ENCODE measurements at regions not wholly inside any gene's neighbourhood (a gene's known extent, or its start where the extent isn't known, plus 50 kb on each side); places are given as distances from the start of the nearest gene placed in this dataset.

- Histone ChIP-seq H3K4me1 (ENCODE audit: control insufficient read depth, extremely low read depth, insufficient read depth, low read length) (no peaks in the 10 kb centered on the region), H3K27ac (ENCODE audit: insufficient read depth, low read depth, low read length) (no peak overlapping the region), H3K36me3 (ENCODE audit: control insufficient read depth in 2 of 2, extremely low read depth in 1 of 2, insufficient read depth in 2 of 2, low read length in 2 of 2) (no peaks in the 10 kb centered on the region), H3K9me1 (replicated peaks; ENCODE audit: control insufficient read depth, extremely low read depth, insufficient read depth, low read length) (no peaks in the 10 kb centered on the region), H3K4me3 (replicated peaks in 1 of 3; ENCODE audit: insufficient read depth in 1 of 3, low read depth in 1 of 3, low read length in 3 of 3) (no peak overlapping the region), H4K20me1 (replicated peaks; ENCODE audit: control insufficient read depth, extremely low read depth, insufficient read depth, low read length) (no peaks in the 10 kb centered on the region), H3K9me3 (replicated peaks; ENCODE audit: control insufficient read depth, insufficient read depth, low read length) (no peaks in the 10 kb centered on the region), H3K27me3 (ENCODE audit: control insufficient read depth in 2 of 2, insufficient read depth in 2 of 2, low read length in 2 of 2) (peaks cover 9 to 15% of the 10 kb centered on the region in 2 experiments), H3K79me2 (ENCODE audit: control insufficient read depth, insufficient read depth, low read length) (no peaks in the 10 kb centered on the region), H3K9ac (replicated peaks; ENCODE audit: extremely low read depth, insufficient read depth, low read length) (no peak overlapping the region), H3K4me2 (ENCODE audit: insufficient read depth, low read length) (no peak overlapping the region), H2AFZ (ENCODE audit: low read depth, low read length) (no peak overlapping the region)
- FAIRE-seq (no peak), DNase-seq (ENCODE audit: low read depth, low spot score) (no peak)
- TF ChIP-seq FOS (IDR thresholded peaks at IDR 0.05; ENCODE audit: borderline replicate concordance, insufficient read depth, low read length) (no peak), JUN (IDR thresholded peaks at IDR 0.05; ENCODE audit: borderline replicate concordance, insufficient read depth, insufficient read length, low read depth) (no peak), MAX (IDR thresholded peaks at IDR 0.05; ENCODE audit: insufficient read depth, insufficient read length) (no peak)
- POLR2A ChIA-PET = no interaction called here
- intact Hi-C loops (cut with micrococcal nuclease) (no loop called here), dilution Hi-C loops (cut with MboI; ENCODE audit: extremely low pct_ligation_motif_present, low sequenced_read_pairs) (no loop called here)
- CTCF ChIA-PET = interaction anchor here (1.5 to 2.6 kb wide), 4 partner anchors 9 to 502 kb away, joined by 4 to 8 read pairs (median 5); no protein-coding TSS in a partner anchor
- BruUV-seq (replicated peaks) = no TSS peak
Measured at GRCh38 chr6:90442366-90442765, 144.5 kb downstream of the MAP3K7 start.

- Histone ChIP-seq H3K4me3 (replicated peaks in 1 of 3; ENCODE audit: insufficient read depth in 1 of 3, low read depth in 1 of 3, low read length in 3 of 3) (no peak overlapping the region), H4K20me1 (replicated peaks; ENCODE audit: control insufficient read depth, extremely low read depth, insufficient read depth, low read length) (no peaks in the 10 kb centered on the region), H3K4me2 (ENCODE audit: insufficient read depth, low read length) (no peak overlapping the region), H3K9me1 (replicated peaks; ENCODE audit: control insufficient read depth, extremely low read depth, insufficient read depth, low read length) (no peaks in the 10 kb centered on the region), H2AFZ (ENCODE audit: low read depth, low read length) (no peak overlapping the region), H3K27me3 (ENCODE audit: control insufficient read depth in 2 of 2, insufficient read depth in 2 of 2, low read length in 2 of 2) (peaks cover 9 to 15% of the 10 kb centered on the region in 2 experiments), H3K79me2 (ENCODE audit: control insufficient read depth, insufficient read depth, low read length) (no peaks in the 10 kb centered on the region), H3K36me3 (ENCODE audit: control insufficient read depth in 2 of 2, extremely low read depth in 1 of 2, insufficient read depth in 2 of 2, low read length in 2 of 2) (no peaks in the 10 kb centered on the region), H3K9me3 (replicated peaks; ENCODE audit: control insufficient read depth, insufficient read depth, low read length) (no peaks in the 10 kb centered on the region), H3K4me1 (ENCODE audit: control insufficient read depth, extremely low read depth, insufficient read depth, low read length) (no peaks in the 10 kb centered on the region), H3K27ac (ENCODE audit: insufficient read depth, low read depth, low read length) (no peak overlapping the region), H3K9ac (replicated peaks; ENCODE audit: extremely low read depth, insufficient read depth, low read length) (no peak overlapping the region)
- no peak for TF ChIP-seq POLR2AphosphoS5 (IDR thresholded peaks at IDR 0.05; ENCODE audit: insufficient read depth, low read depth, low read length)
- no peak for TF ChIP-seq MAX (IDR thresholded peaks at IDR 0.05; ENCODE audit: insufficient read depth, insufficient read length)
- TF ChIP-seq GATA2 (IDR thresholded peaks at IDR 0.05; ENCODE audit: insufficient read depth, insufficient read length, low read depth, low read length) = no peak
- TF ChIP-seq CTCF (IDR thresholded peaks at IDR 0.05; ENCODE audit: extremely low read depth in 1 of 2, insufficient read depth in 1 of 2, low read depth in 1 of 2, low read length in 2 of 2) = no peak
- TF ChIP-seq MYC (IDR thresholded peaks at IDR 0.05; ENCODE audit: low read depth, low read length) = no peak
- no peak for TF ChIP-seq FOS (IDR thresholded peaks at IDR 0.05; ENCODE audit: borderline replicate concordance, insufficient read depth, low read length)
- TF ChIP-seq POLR2A (IDR thresholded peaks at IDR 0.05; ENCODE audit: low read depth, low read length) = no peak
- dilution Hi-C loops (cut with MboI; ENCODE audit: extremely low pct_ligation_motif_present, low sequenced_read_pairs) (no loop called here), intact Hi-C loops (cut with micrococcal nuclease) (no loop called here)
- FAIRE-seq (no peak), DNase-seq (ENCODE audit: low read depth, low spot score) (no peak)
- ChIA-PET CTCF (interaction anchor here (1.0 to 2.6 kb wide), 3 partner anchors 36 to 500 kb away, joined by 3 to 8 read pairs (median 6); no protein-coding TSS in a partner anchor), POLR2A (interaction anchor here (0.7 kb wide), 1 partner anchor 19 kb away, joined by 3 read pairs; no protein-coding TSS in a partner anchor)
- BruUV-seq (replicated peaks) = no TSS peak
Measured at GRCh38 chr6:90440586-90441283, 144.1 kb upstream of the BACH2 start.

Data from endothelial cell of umbilical vein (primary cell).